Pancreas (tissue), 10 donors: ENCODE measurements at regions not wholly inside any gene's neighbourhood (a gene's known extent, or its start where the extent isn't known, plus 50 kb on each side); places are given as distances from the start of the nearest gene placed in this dataset.

Experiments used
- ATAC-seq, 4 donors: fragments of 200-7000 bp; cut with Tn5 transposase; one replicate each; pipeline versions ENCODE4 v1.8.0 to v1.9.1; 2020; ENCODE audit warnings: mild to moderate bottlenecking in 4 of 4, moderate library complexity in 4 of 4
- DNase-seq, 6 donors: peaks; one replicate each; pipeline ENCODE4 v3.0.0-alpha.2; 2020
- FAIRE-seq: peaks from 2 replicates; lab custom pipeline; 2012; peaks lifted over from hg19 to GRCh38; lab: Jason Lieb, UNC
- H3K27ac ChIP-seq, 4 donors: fragments of 200-600 bp; sonication (generic); 1 replicate in 3 of 4; 2 replicates in 1 of 4; pipeline versions ENCODE4 v1.5.0 to v1.8.0; 2020
- H3K27me3 ChIP-seq, 4 donors: fragments of 200-600 bp; one replicate each; pipeline ENCODE4 v1.8.0; 2021
- H3K36me3 ChIP-seq, 3 donors: fragments of 200-600 bp; sonication (generic) in 1 of 3; one replicate each; pipeline versions ENCODE4 v1.5.0 to v1.8.0; 2020 to 2021
- H3K4me1 ChIP-seq, 3 donors: fragments of 200-600 bp; one replicate each; pipeline ENCODE4 v1.8.0; 2021
- H3K4me3 ChIP-seq, 4 donors: fragments of 200-600 bp; sonication (generic) in 2 of 4; one replicate each; pipeline versions ENCODE4 v1.5.0 to v1.8.0; 2020 to 2021
- H3K9me3 ChIP-seq, 4 donors: fragments of 200-600 bp; one replicate each; pipeline ENCODE4 v1.8.0; 2021
- WGBS, 2 donors: extraction: QIAGEN DNeasy Blood & Tissue Kit; methylation state at CpG; one replicate each; pipeline ENCODE4 v1.1.7; 2013; 5-methylcytosine and 5-hydroxymethylcytosine counted together
- intact Hi-C, 3 donors: fragments of 100-400 bp; cut with DNase I; formaldehyde crosslinking; loops; one replicate each; pipeline versions ENCODE4 v1.11.1 to v1.14.2; 2022
- TF ChIP-seq, protein P1 (sequence below), 4 donors: fragments of 200-600 bp; sonication (generic) in 3 of 4; IDR thresholded peaks; one replicate each; pipeline versions ENCODE4 v1.5.0 to v1.8.0; 2021; ENCODE audit warnings: antibody characterized with exemption in 4 of 4
- donor health status: healthy with polysubstance abuse.
- donor health status: DM: no; HTN: no; CAD: no; lungs with moderate emphysema.
- donor health status: DM: no; HTN: no; CAD: no.
- donor health status: control.
- donor health status: control.
- donor health status: Bipolar disorder and iron deficiency.
- donor health status: DM: yes; HTN: yes; CAD: no.
- donor health status: DM: no; HTN: no; CAD: no.
- donor health status: DM: no; HTN: no; CAD: no.
- donor health status: DM: yes; HTN: yes; CAD: no.

DNA sequence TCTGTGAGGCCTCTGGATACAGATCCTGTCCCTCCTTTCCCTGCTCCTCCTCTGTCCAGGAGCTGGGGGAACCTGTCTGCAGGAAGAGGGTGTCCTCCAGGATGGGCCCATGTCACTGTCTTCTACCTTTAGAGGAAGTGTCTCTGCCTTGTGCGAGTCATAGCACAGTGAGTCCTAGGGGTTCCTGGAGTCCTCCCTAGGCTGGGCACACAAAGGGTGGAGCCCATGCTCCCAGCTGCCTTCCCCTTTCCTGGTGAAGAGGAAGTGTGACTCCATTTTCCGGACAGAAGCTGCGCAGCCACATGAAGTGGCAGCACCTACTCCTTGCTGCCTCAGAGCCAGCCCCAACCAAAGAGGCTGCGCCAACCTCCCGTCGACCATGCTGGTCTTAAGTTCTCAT is 112.2 kb downstream of the CTTN start:
- ATAC-seq (no peak), DNase-seq (peak in 1 of 6 donors; percentile 6), FAIRE-seq (no peak)
- no peaks in the 10 kb centered on the region for H3K27me3 ChIP-seq
- no peak overlapping the region for H3K4me3 ChIP-seq
- H3K4me1 ChIP-seq = no peaks in the 10 kb centered on the region
- no peaks in the 10 kb centered on the region for H3K9me3 ChIP-seq
- WGBS, 2 donors = 94% methylated on average over 6 of the region's 6 CpGs
- intact Hi-C loops = no loop called here
- H3K27ac ChIP-seq = no peak overlapping the region
- TF ChIP-seq, protein P1, sequence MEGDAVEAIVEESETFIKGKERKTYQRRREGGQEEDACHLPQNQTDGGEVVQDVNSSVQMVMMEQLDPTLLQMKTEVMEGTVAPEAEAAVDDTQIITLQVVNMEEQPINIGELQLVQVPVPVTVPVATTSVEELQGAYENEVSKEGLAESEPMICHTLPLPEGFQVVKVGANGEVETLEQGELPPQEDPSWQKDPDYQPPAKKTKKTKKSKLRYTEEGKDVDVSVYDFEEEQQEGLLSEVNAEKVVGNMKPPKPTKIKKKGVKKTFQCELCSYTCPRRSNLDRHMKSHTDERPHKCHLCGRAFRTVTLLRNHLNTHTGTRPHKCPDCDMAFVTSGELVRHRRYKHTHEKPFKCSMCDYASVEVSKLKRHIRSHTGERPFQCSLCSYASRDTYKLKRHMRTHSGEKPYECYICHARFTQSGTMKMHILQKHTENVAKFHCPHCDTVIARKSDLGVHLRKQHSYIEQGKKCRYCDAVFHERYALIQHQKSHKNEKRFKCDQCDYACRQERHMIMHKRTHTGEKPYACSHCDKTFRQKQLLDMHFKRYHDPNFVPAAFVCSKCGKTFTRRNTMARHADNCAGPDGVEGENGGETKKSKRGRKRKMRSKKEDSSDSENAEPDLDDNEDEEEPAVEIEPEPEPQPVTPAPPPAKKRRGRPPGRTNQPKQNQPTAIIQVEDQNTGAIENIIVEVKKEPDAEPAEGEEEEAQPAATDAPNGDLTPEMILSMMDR (IDR thresholded peaks at IDR 0.05) = no peak
- no peaks in the 10 kb centered on the region for H3K36me3 ChIP-seq

DNA sequence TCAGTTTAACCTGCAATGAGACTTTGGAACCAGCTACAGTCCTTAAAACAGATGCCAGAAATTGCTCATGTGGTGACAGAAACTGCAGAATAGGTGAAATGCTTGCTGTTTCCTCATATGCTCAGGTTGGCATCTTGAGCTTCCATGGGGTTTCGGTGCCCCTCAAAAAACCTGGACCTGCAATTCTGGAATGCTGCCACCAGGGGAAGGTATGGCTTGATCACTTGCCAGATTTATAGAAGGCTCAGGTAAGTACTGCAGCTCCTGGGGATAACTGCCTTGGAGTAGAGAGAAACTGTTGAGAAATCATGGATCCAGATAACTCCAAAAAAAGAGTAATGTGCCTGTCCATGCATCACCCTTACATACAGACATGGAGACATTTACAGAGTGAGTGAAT is 113.0 kb downstream of the CTTN start:
- no peak for DNase-seq

DNA sequence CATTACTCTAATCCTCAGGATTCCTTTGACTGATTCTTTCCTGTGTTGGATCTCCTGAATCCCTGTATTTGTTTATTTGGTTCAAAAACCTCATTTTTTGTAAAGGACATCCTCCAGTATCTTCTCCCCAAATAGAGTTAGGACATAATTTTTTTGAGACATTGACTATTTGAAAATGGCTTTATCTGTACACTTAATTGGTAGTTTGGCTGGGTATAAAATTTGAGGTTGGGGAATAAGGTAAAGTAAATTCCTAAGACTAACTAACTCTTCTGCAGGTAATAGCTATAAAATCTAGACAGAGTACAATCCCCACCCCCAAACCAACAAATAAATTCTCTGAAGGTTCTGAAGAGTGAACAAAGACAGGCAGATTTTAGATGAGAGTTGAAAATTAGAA is 114.4 kb downstream of the CTTN start:
- Histone ChIP-seq H3K4me3 (no peak overlapping the region), H3K4me1 (no peaks in the 10 kb centered on the region), H3K27me3 (no peaks in the 10 kb centered on the region), H3K9me3 (no peaks in the 10 kb centered on the region), H3K36me3 (no peaks in the 10 kb centered on the region), H3K27ac (no peak overlapping the region)
- FAIRE-seq = no peak
- intact Hi-C loops = no loop called here
- ATAC-seq = no peak
- DNase-seq = no peak
- TF ChIP-seq, protein P1 (IDR thresholded peaks at IDR 0.05) = no peak

More for the DNA sequence above, 113.0 kb downstream of the CTTN start:
- Histone ChIP-seq H3K27me3 (no peaks in the 10 kb centered on the region), H3K4me1 (no peaks in the 10 kb centered on the region), H3K4me3 (no peak overlapping the region), H3K9me3 (no peaks in the 10 kb centered on the region), H3K36me3 (no peaks in the 10 kb centered on the region), H3K27ac (no peak overlapping the region)
- intact Hi-C loops = no loop called here
- TF ChIP-seq, protein P1 (IDR thresholded peaks at IDR 0.05) = no peak
- no peak for FAIRE-seq
- no peak for ATAC-seq
- 97 to 100% methylated on average over 1 of the region's 1 CpG for WGBS, 2 donors

DNA sequence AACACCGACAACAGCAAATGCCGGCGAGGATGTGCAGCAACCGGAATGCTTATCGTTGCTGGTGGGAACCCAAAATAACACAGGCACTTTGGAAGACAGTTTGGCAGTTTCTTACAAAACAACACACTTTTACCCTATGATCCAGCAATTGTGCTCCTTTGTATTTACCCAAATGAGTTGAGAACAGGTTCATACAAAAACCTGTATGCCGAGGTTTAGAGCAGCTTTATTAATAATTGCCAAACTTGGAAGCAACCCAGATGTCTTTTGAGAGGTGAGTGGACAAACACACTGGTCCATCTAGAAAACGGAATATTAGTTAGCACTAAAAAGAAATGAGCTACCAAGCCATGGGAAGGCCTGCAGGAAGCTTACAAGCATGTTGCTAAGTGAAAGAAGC is 118.9 kb downstream of the CTTN start:
- 68 to 72% methylated on average over 7 of the region's 7 CpGs for WGBS, 2 donors
- H3K4me1 ChIP-seq = no peaks in the 10 kb centered on the region
- no peaks in the 10 kb centered on the region for H3K36me3 ChIP-seq
- no peak for FAIRE-seq
- peak in 2 of 4 donors; percentile 48 to 70 for ATAC-seq
- no peaks in the 10 kb centered on the region for H3K9me3 ChIP-seq
- intact Hi-C loops = no loop called here
- peak in 1 of 6 donors; percentile 9 for DNase-seq
- no peak overlapping the region for H3K27ac ChIP-seq
- no peak overlapping the region for H3K4me3 ChIP-seq
- no peaks in the 10 kb centered on the region for H3K27me3 ChIP-seq
- TF ChIP-seq, protein P1 (IDR thresholded peaks at IDR 0.05) = no peak

DNA sequence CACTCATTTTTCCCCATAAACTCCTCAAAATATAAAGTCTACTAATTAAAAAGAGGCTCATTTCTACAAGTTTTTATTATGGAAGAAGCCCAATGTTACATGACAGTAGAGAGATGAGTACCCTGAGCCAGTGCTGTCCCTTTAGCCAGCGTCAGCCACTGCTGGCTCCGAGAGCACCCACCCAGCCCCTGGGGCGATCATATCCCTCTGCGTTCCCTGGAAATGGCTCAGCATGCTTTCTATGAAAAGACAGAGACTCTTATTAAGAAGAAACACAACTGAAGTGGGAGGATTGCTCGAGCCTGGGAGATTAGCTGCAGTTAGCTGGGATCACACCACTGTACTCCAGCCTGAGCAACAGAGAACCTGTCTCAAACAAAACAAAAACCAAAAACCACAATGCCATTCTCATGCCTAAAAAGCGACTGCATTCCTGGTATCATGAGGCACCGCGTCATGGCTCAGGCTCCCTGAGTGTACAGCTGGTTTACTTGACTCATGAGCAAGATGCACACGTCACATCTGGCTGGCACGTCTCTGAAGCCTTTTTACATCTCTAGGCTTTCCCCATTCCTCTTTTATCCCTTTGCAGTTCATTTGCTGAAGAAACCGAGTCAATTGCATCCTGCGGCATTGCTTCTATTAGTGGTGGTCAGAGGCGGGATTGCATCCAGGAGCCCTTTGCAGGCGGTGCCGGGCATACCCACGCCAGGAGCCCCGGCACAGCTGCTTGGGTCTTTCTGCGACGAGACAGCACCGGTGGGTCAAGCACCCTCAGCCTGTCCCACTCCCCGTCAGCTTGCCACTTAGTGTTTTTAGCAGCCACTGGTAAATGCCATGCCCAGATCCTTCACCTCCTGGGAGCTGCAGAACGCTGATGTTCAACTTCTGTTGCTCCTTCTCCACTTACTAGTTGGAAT is 119.9 kb downstream of the CTTN start:
- no peaks in the 10 kb centered on the region for H3K36me3 ChIP-seq
- ATAC-seq = no peak
- intact Hi-C loops = no loop called here
- WGBS, 2 donors = 91% methylated on average over 22 of the region's 22 CpGs
- TF ChIP-seq, protein P1 (IDR thresholded peaks at IDR 0.05) = no peak
- no peak overlapping the region for H3K4me3 ChIP-seq
- FAIRE-seq = no peak
- H3K27ac ChIP-seq = no peak overlapping the region
- H3K4me1 ChIP-seq = no peaks in the 10 kb centered on the region
- H3K27me3 ChIP-seq = no peaks in the 10 kb centered on the region
- DNase-seq = peak in 3 of 6 donors; percentile 1 to 17 (median 16)
- H3K9me3 ChIP-seq = no peaks in the 10 kb centered on the region
